ENCODE measurements at regions not wholly inside any gene's neighbourhood (a gene's known extent, or its start where the extent isn't known, plus 50 kb on each side); places are given as distances from the start of the nearest gene placed in this dataset.

- no peak for FAIRE-seq
- Histone ChIP-seq H3K4me3 (ENCODE audit: low read depth, low read length) (no peak overlapping the region), H3K36me3 (ENCODE audit: control insufficient read depth, insufficient read depth, low read length) (no peaks in the 10 kb centered on the region), H3K27me3 (ENCODE audit: control insufficient read depth, insufficient read depth, low read length) (no peaks in the 10 kb centered on the region)
- no peak for DNase-seq (ENCODE audit: low read depth)
- TF ChIP-seq CTCF (IDR thresholded peaks at IDR 0.05; ENCODE audit: insufficient read depth, low read length, severe bottlenecking) = no peak
These were observed 1474.9 kb downstream of the EFNA5 start for GRCh38 chr5:106195679-106196474.

GRCh38 chr5:106189121-106189809 lies 1481.5 kb downstream of the EFNA5 start:
- Histone ChIP-seq H3K4me3 (ENCODE audit: low read depth, low read length) (no peak overlapping the region), H3K36me3 (ENCODE audit: control insufficient read depth, insufficient read depth, low read length) (no peaks in the 10 kb centered on the region), H3K27me3 (ENCODE audit: control insufficient read depth, insufficient read depth, low read length) (no peaks in the 10 kb centered on the region)
- TF ChIP-seq CTCF (IDR thresholded peaks at IDR 0.05; ENCODE audit: insufficient read depth, low read length, severe bottlenecking) = no peak
- no peak for FAIRE-seq
- peak; percentile 10 for DNase-seq (ENCODE audit: low read depth)

GRCh38 chr5:106185661-106186081 lies 1485.1 kb downstream of the EFNA5 start:
- TF ChIP-seq CTCF (IDR thresholded peaks at IDR 0.05; ENCODE audit: insufficient read depth, low read length, severe bottlenecking) = no peak
- FAIRE-seq = no peak
- no peaks in the 10 kb centered on the region for H3K36me3 ChIP-seq (ENCODE audit: control insufficient read depth, insufficient read depth, low read length)
- no peak for DNase-seq (ENCODE audit: low read depth)
- H3K27me3 ChIP-seq (ENCODE audit: control insufficient read depth, insufficient read depth, low read length) = no peaks in the 10 kb centered on the region
- H3K4me3 ChIP-seq (ENCODE audit: low read depth, low read length) = no peak overlapping the region

GRCh38 chr5:106174903-106175302 lies 1495.8 kb downstream of the EFNA5 start:
- FAIRE-seq = no peak
- no peak for TF ChIP-seq CTCF (IDR thresholded peaks at IDR 0.05; ENCODE audit: insufficient read depth, low read length, severe bottlenecking)
- Histone ChIP-seq H3K36me3 (ENCODE audit: control insufficient read depth, insufficient read depth, low read length) (no peaks in the 10 kb centered on the region), H3K4me3 (ENCODE audit: low read depth, low read length) (no peak overlapping the region), H3K27me3 (ENCODE audit: control insufficient read depth, insufficient read depth, low read length) (no peaks in the 10 kb centered on the region)
- peak; percentile 80 for DNase-seq (ENCODE audit: low read depth)

- no peak for FAIRE-seq
- Histone ChIP-seq H3K27me3 (ENCODE audit: control insufficient read depth, insufficient read depth, low read length) (no peaks in the 10 kb centered on the region), H3K4me3 (ENCODE audit: low read depth, low read length) (no peak overlapping the region), H3K36me3 (ENCODE audit: control insufficient read depth, insufficient read depth, low read length) (no peaks in the 10 kb centered on the region)
- no peak for TF ChIP-seq CTCF (IDR thresholded peaks at IDR 0.05; ENCODE audit: insufficient read depth, low read length, severe bottlenecking)
- peak; percentile 1 for DNase-seq (ENCODE audit: low read depth)
These were observed 1497.8 kb downstream of the EFNA5 start for GRCh38 chr5:106172681-106173532.
